HG03103 (cell line): ENCODE measurements at regions not wholly inside any gene's neighbourhood (a gene's known extent, or its start where the extent isn't known, plus 50 kb on each side); places are given as distances from the start of the nearest gene placed in this dataset.
"Not testable (repeated sequence)": the region's sequence is repeated elsewhere in the genome, so short reads cannot be mapped to it uniquely, and the experiment has no call there.

ENCODE experiments used
- ATAC-seq: cut with Tn5 transposase; IDR thresholded peaks from one replicate; pipeline ENCODE4 v1.9.1; 2021; ENCODE audit warnings: low read depth; ENCODE audit not compliant: unreplicated experiment

GRCh38 chr1:220475608-220476007, 52.3 kb upstream of the MARK1 start:
- ATAC-seq: not testable (repeated sequence)

GRCh38 chr1:220475141-220475540, 52.8 kb upstream of the MARK1 start:
- not testable (repeated sequence) for ATAC-seq

- no peak for ATAC-seq
These were observed 54.5 kb upstream of the MARK1 start for GRCh38 chr1:220473440-220473839.

GRCh38 chr1:220462752-220463151, 65.2 kb upstream of the MARK1 start:
- no peak for ATAC-seq

GRCh38 chr1:220458936-220459335, 69.0 kb upstream of the MARK1 start:
- ATAC-seq: no peak

GRCh38 chr1:220457957-220458609, 69.9 kb upstream of the MARK1 start:
- no peak for ATAC-seq

GRCh38 chr1:220455559-220455958, 72.4 kb upstream of the MARK1 start:
- no peak for ATAC-seq

- ATAC-seq: no peak
These were observed 73.7 kb upstream of the MARK1 start for GRCh38 chr1:220454155-220454777.

- no peak for ATAC-seq
These were observed 74.6 kb upstream of the MARK1 start for GRCh38 chr1:220453371-220453770.

GRCh38 chr1:220451532-220451931, 76.4 kb upstream of the MARK1 start:
- ATAC-seq: no peak

- ATAC-seq: no peak
These were observed 77.0 kb upstream of the MARK1 start for GRCh38 chr1:220450927-220451326.

- no peak for ATAC-seq
These were observed 79.7 kb upstream of the MARK1 start for GRCh38 chr1:220448217-220448616.

GRCh38 chr1:220444586-220444985, 83.3 kb upstream of the MARK1 start:
- not testable (repeated sequence) for ATAC-seq

GRCh38 chr1:220441211-220441610, 86.7 kb upstream of the MARK1 start:
- no peak for ATAC-seq

- no peak for ATAC-seq
These were observed 89.2 kb upstream of the MARK1 start for GRCh38 chr1:220438741-220439140.

GRCh38 chr1:220432408-220432807, 95.5 kb upstream of the MARK1 start:
- ATAC-seq: no peak

GRCh38 chr1:220431554-220432239, 96.2 kb upstream of the MARK1 start:
- no peak for ATAC-seq

GRCh38 chr1:220430586-220430985, 97.3 kb upstream of the MARK1 start:
- no peak for ATAC-seq

- no peak for ATAC-seq
These were observed 97.9 kb upstream of the MARK1 start for GRCh38 chr1:220430059-220430458.

GRCh38 chr1:220426989-220427388, 100.9 kb upstream of the MARK1 start:
- ATAC-seq: no peak

- no peak for ATAC-seq
These were observed 102.1 kb upstream of the MARK1 start for GRCh38 chr1:220425852-220426251.

GRCh38 chr1:220421508-220421907, 106.4 kb upstream of the MARK1 start:
- ATAC-seq: no peak
